Common myeloid progenitor, CD34-positive (primary cell): ENCODE measurements at regions not wholly inside any gene's neighbourhood (a gene's known extent, or its start where the extent isn't known, plus 50 kb on each side); places are given as distances from the start of the nearest gene placed in this dataset.
A peak's percentile ranks its signal among the peaks of the same experiment; 100 is the strongest.
"Not testable (repeated sequence)": the region's sequence is repeated elsewhere in the genome, so short reads cannot be mapped to it uniquely, and the experiment has no call there.

Experiments used
- CTCF ChIA-PET: fragments of 350-600 bp; sonication (Branson Sonifier 250); formaldehyde crosslinking; loops from one replicate; lab custom pipeline; 2021; ENCODE audit warnings: antibody characterized with exemption; lab: Charles Lee
- POLR2A ChIA-PET: fragments of 350-600 bp; sonication (Branson Sonifier 250); formaldehyde crosslinking; loops from one replicate; lab custom pipeline; 2021; ENCODE audit warnings: antibody characterized with exemption; lab: Charles Lee
- DNase-seq, 3 donors: peaks; one replicate each; pipeline versions ENCODE4 v3.0.0 to v3.0.0-alpha.2; 2013
- H3K27ac ChIP-seq, 2 experiments: 1 replicate in 1 of 2; 2 replicates in 1 of 2; pipeline ENCODE4 v1.7.0; 2013; ENCODE audit warnings: inconsistent platforms in 2 of 2, low read length in 2 of 2, mild to moderate bottlenecking in 2 of 2, low read depth in 1 of 2, moderate library complexity in 1 of 2; ENCODE audit not compliant: severe bottlenecking in 2 of 2, insufficient read depth in 1 of 2, poor library complexity in 1 of 2
- H3K27me3 ChIP-seq, 5 experiments: replicated peaks in 2 of 5; 1 replicate in 3 of 5; 2 replicates in 2 of 5; pipeline versions ENCODE4 v1.6.1 to v1.7.0; 2013; ENCODE audit warnings: low read length in 4 of 5, mild to moderate bottlenecking in 2 of 5, moderate library complexity in 2 of 5, inconsistent platforms in 1 of 5; ENCODE audit not compliant: insufficient read depth in 5 of 5, control insufficient read depth in 4 of 5
- H3K36me3 ChIP-seq, 4 experiments: 1 replicate in 2 of 4; 2 replicates in 2 of 4; pipeline versions ENCODE4 v1.6.1 to v1.7.0; 2013; ENCODE audit warnings: low read length in 3 of 4, control low read depth in 1 of 4, mild to moderate bottlenecking in 1 of 4; ENCODE audit not compliant: control insufficient read depth in 4 of 4, insufficient read depth in 4 of 4
- H3K4me1 ChIP-seq, 4 experiments: 1 replicate in 3 of 4; 2 replicates in 1 of 4; pipeline versions ENCODE4 v1.6.1 to v1.7.1; 2013; ENCODE audit warnings: low read length in 3 of 4, mild to moderate bottlenecking in 3 of 4, control low read depth in 1 of 4, inconsistent platforms in 1 of 4, moderate library complexity in 1 of 4; ENCODE audit not compliant: control insufficient read depth in 4 of 4, insufficient read depth in 4 of 4; ENCODE audit errors: control extremely low read depth in 1 of 4
- H3K4me3 ChIP-seq, 7 experiments: 1 replicate in 4 of 7; 2 replicates in 3 of 7; pipeline versions ENCODE4 v1.5.1 to v1.7.0; 2013; ENCODE audit warnings: mild to moderate bottlenecking in 7 of 7, low read length in 6 of 7, moderate library complexity in 6 of 7, inconsistent platforms in 2 of 7, low read depth in 2 of 7, control low read depth in 1 of 7; ENCODE audit not compliant: insufficient read depth in 4 of 7, control insufficient read depth in 1 of 7; ENCODE audit errors: extremely low read depth in 1 of 7
- H3K9me3 ChIP-seq, 5 experiments: 1 replicate in 4 of 5; 2 replicates in 1 of 5; pipeline versions ENCODE4 v1.6.1 to v1.7.1; 2013; ENCODE audit warnings: low read length in 4 of 5, mild to moderate bottlenecking in 2 of 5, inconsistent platforms in 1 of 5, low read depth in 1 of 5, moderate library complexity in 1 of 5; ENCODE audit not compliant: control insufficient read depth in 4 of 5, insufficient read depth in 2 of 5; ENCODE audit errors: control extremely low read depth in 1 of 5
- WGBS: methylation state at CpG from one replicate; pipeline ENCODE4 v1.1.5; 2013; ENCODE audit not compliant: insufficient coverage; 5-methylcytosine and 5-hydroxymethylcytosine counted together

- Histone ChIP-seq H3K9me3 (no peaks in the 10 kb centered on the region), H3K4me1 (no peaks in the 10 kb centered on the region), H3K27ac (no peak overlapping the region), H3K4me3 (no peak overlapping the region), H3K27me3 (no peaks in the 10 kb centered on the region), H3K36me3 (no peaks in the 10 kb centered on the region)
- ChIA-PET POLR2A (no interaction called here), CTCF (no interaction called here)
- 53% methylated on average over 3 of the region's 6 CpGs for WGBS
- DNase-seq, result peak in 2 of 3 donors; percentile 3 to 10
These were observed 86.1 kb upstream of the RBFOX1 start for GRCh38 chr16:7246578-7246977.

DNA sequence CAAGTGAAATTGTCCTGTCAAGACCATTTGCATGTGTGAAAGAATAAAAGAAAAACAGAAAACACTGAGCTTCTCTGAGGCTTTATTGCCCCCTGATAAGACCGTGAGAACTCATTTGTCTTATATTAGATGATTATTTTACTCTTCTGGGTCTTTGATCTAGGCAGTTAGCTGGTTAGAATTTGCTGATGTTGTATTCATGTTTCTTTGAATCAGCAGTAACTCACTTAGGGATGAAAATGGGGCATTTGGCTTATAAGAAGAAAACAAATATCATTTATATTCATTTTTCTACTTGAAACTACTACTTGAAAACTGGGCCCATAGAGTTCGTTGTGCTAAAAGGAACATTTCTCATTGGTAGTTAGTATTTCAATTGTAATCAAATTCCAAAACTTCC lies 93.1 kb upstream of the RBFOX1 start:
- Histone ChIP-seq H3K9me3 (no peaks in the 10 kb centered on the region), H3K27ac (no peak overlapping the region), H3K27me3 (no peaks in the 10 kb centered on the region), H3K4me1 (no peaks in the 10 kb centered on the region), H3K4me3 (no peak overlapping the region), H3K36me3 (no peaks in the 10 kb centered on the region)
- ChIA-PET POLR2A (no interaction called here), CTCF (no interaction called here)
- no CpG with 5 or more reads among the region's 2 CpGs for WGBS
- DNase-seq, result no peak

DNA sequence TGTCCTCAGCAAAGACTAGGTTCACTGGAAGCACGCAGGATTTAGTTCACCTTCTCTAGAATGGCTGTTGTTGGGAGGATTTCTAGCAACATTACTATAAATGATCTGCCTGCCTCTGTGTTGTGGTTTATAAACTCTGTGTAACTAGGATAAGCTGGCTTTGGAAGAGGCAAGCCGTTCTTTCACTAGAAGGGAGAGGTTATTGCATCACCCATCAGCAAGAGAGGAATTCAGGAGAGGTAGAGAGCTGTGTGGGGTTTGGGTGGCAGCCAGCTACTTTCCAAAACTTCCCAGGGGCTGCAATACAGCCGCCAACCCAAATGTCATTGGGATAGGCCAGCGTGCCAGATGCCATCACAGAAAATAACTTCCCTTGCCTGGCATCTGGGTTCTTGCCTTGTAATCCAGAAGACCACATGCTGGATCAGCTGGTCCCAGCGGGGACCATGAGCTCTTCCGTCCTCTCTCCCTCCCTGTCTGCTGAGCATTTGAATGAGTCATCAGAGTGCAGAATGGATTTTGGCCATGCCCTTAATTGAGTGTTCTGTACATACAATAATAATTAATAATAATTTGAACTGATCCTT lies 95.7 kb upstream of the RBFOX1 start:
- H3K36me3 ChIP-seq, result no peaks in the 10 kb centered on the region
- H3K27me3 ChIP-seq, result no peaks in the 10 kb centered on the region
- H3K4me1 ChIP-seq, result no peaks in the 10 kb centered on the region
- no peak overlapping the region for H3K4me3 ChIP-seq
- CTCF ChIA-PET, result no interaction called here
- H3K9me3 ChIP-seq, result no peaks in the 10 kb centered on the region
- 94% methylated on average over 3 of the region's 6 CpGs for WGBS
- no peak overlapping the region for H3K27ac ChIP-seq
- POLR2A ChIA-PET, result interaction anchor here (0.5 kb wide), 1 partner anchor 328 kb away, joined by 3 read pairs; no protein-coding TSS in a partner anchor
- DNase-seq, result no peak

- Histone ChIP-seq H3K27me3 (no peaks in the 10 kb centered on the region), H3K4me1 (no peaks in the 10 kb centered on the region), H3K27ac (no peak overlapping the region), H3K9me3 (no peaks in the 10 kb centered on the region), H3K36me3 (no peaks in the 10 kb centered on the region), H3K4me3 (no peak overlapping the region)
- 63% methylated on average over 2 of the region's 2 CpGs for WGBS
- POLR2A ChIA-PET, result no interaction called here
- CTCF ChIA-PET, result no interaction called here
- DNase-seq, result no peak
These were observed 98.7 kb upstream of the RBFOX1 start for GRCh38 chr16:7233975-7234374.

- CTCF ChIA-PET, result no interaction called here
- no peak for DNase-seq
- 100% methylated on average over 3 of the region's 5 CpGs for whole genome bisulfite sequencing
- H3K9me3 ChIP-seq, result peaks cover 0 to 3% (median 0%) of the 10 kb centered on the region in 5 experiments
- H3K4me3 ChIP-seq, result no peak overlapping the region
- H3K27me3 ChIP-seq, result peaks cover 0 to 5% (median 0%) of the 10 kb centered on the region in 5 experiments
- POLR2A ChIA-PET, result no interaction called here
- no peak overlapping the region for H3K27ac ChIP-seq
- no peaks in the 10 kb centered on the region for H3K4me1 ChIP-seq
- no peaks in the 10 kb centered on the region for H3K36me3 ChIP-seq
These were observed 100.9 kb upstream of the RBFOX1 start for GRCh38 chr16:7231762-7232161.

DNA sequence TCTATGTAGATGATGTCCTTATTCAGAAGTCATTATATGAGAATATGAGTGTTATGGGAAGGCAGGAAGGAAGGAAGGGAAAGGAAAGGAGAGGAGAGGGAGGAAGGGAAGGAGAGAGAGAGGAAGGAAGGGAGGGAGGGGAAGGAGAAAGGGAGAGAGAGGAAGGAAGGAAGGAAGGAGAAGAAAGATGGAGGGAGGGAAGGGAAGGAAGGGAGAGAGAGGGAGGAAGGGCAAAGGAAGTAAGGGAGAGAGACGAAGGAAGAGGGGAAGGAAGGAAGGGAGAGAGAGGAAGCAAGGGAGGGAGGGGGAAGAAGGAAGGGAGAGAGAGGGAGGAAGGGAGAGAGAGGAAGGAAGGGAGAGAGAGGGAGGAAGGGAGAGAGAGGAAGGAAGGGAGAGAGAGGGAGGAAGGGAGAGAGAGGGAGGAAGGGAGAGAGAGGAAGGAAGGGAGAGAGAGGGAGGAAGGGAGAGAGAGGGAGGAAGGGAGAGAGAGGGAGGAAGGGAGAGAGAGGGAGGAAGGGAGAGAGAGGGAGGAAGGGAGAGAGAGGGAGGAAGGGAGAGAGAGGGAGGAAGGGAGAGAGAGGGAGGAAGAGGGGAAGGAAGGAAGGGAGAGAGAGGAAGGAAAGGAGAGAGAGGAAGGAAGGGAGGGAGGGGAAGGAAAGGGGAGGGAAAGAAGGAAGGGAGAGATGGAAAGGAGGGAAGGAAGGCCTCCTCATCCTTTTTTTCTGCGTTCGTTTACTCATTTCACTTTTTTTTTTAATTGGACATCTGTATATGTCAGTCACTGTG lies 103.0 kb upstream of the RBFOX1 start:
- WGBS, result 75% methylated on average over 1 of the region's 3 CpGs
- H3K36me3 ChIP-seq, CTCF ChIA-PET, H3K4me1 ChIP-seq, H3K9me3 ChIP-seq, H3K27ac ChIP-seq, DNase-seq, H3K27me3 ChIP-seq, H3K4me3 ChIP-seq, POLR2A ChIA-PET: not testable (repeated sequence)

- POLR2A ChIA-PET, result no interaction called here
- no peak for DNase-seq
- Histone ChIP-seq H3K4me3 (no peak overlapping the region), H3K27me3 (peaks cover 0 to 5% (median 0%) of the 10 kb centered on the region in 5 experiments), H3K9me3 (peaks cover 0 to 3% (median 0%) of the 10 kb centered on the region in 5 experiments), H3K4me1 (no peaks in the 10 kb centered on the region), H3K27ac (no peak overlapping the region), H3K36me3 (no peaks in the 10 kb centered on the region)
- CTCF ChIA-PET, result no interaction called here
- 32% methylated on average over 7 of the region's 13 CpGs for WGBS
These were observed 105.4 kb upstream of the RBFOX1 start for GRCh38 chr16:7227229-7227721.
